K562 (cell line): ENCODE measurements at regions not wholly inside any gene's neighbourhood (a gene's known extent, or its start where the extent isn't known, plus 50 kb on each side); places are given as distances from the start of the nearest gene placed in this dataset.

Experiments used
- CTCF ChIP-seq, 3 experiments: IDR thresholded peaks in 2 of 3; conservative IDR thresholded peaks in 1 of 3; 2 replicates each; pipeline ENCODE4 v1.5.1; 2011 to 2012; ENCODE audit warnings: low read length in 3 of 3, mild to moderate bottlenecking in 3 of 3, control low read depth in 2 of 3, improper control_type of control experiment in 1 of 3, inconsistent platforms in 1 of 3, low read depth in 1 of 3, mixed read lengths in 1 of 3, moderate library complexity in 1 of 3; ENCODE audit not compliant: insufficient read depth in 2 of 3
- HBP1 ChIP-seq: fragments of 450-650 bp; formaldehyde crosslinking; IDR thresholded peaks from 2 replicates; pipeline ENCODE4 v1.4.0; 2022; ENCODE audit warnings: missing genetic modification characterization
- NFRKB ChIP-seq: fragments of 450-650 bp; IDR thresholded peaks from 2 replicates; pipeline ENCODE4 v1.6.1; 2016; ENCODE audit warnings: low read depth
- USF1 ChIP-seq: sonication (generic); formaldehyde crosslinking; IDR thresholded peaks from 2 replicates; pipeline ENCODE4 v1.9.0; 2022; ENCODE audit warnings: mild to moderate bottlenecking, missing genetic modification reagents

- TF ChIP-seq USF1 (no peak), CTCF (IDR thresholded peaks at IDR 0.05 in 2 of 3, conservative IDR thresholded peaks at IDR 0.05 in 1 of 3; ENCODE audit: insufficient read depth in 2 of 3, low read depth in 1 of 3, low read length in 3 of 3) (no peak), HBP1 (CRISPR knock-in tag) (no peak), NFRKB (no peak)
These were observed 738.2 kb upstream of the ADGRL4 start for GRCh38 chr1:79744746-79745145.
